ENCODE measurements at regions not wholly inside any gene's neighbourhood (a gene's known extent, or its start where the extent isn't known, plus 50 kb on each side); places are given as distances from the start of the nearest gene placed in this dataset.
"Not testable (repeated sequence)": the region's sequence is repeated elsewhere in the genome, so short reads cannot be mapped to it uniquely, and the experiment has no call there.

DNA sequence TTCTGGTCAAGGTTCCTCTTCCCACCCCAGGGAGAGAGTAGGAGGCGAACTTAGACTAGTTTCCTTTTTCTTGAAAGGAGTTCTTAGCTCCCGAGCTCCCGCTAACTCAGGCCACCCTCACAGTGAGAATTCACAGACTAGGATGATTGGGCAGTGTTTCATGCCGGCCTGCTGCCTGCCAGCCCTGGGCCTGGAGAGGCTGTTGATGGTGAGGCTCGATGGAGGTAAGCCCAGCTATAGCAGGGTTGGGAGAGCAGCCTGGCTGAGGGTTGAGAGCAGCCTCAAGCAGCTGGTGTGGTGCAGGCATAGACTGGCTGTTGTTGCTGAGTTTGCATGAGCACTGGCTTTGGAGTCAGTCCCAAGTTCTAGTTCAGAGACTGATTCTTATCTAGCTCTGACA lies 274.4 kb downstream of the MATN1 start:
- H3K4me1 ChIP-seq (ENCODE audit: control insufficient read depth in 1 of 2, insufficient read depth in 2 of 2, low read length in 2 of 2) = no peaks in the 10 kb centered on the region
- ATAC-seq (ENCODE audit: low FRiP score) = no peak

DNA sequence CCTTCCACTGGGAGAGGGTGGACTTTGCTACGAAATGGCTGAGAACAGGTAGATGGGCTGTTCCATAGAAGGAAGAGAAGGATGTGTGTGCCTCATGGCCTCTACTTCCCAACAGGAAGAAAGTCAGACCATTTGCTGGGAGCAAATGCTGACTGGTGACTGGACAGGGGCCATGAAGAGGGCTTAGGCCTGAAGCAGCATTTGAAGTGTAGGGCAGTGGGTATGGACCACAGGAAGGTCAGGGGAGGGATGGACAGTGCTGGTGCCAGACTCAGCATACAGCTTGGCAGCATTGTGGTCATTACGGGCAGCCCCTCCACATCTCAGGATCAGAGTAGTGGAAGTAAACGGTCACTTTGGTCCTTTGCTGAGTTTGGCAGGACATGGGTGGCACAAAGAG lies 275.7 kb downstream of the MATN1 start:
- Histone ChIP-seq H3K4me1 (ENCODE audit: control insufficient read depth in 1 of 2, insufficient read depth in 2 of 2, low read length in 2 of 2) (no peaks in the 10 kb centered on the region), H3K27me3 (ENCODE audit: control insufficient read depth in 1 of 2, insufficient read depth in 2 of 2, low read length in 1 of 2) (no peaks in the 10 kb centered on the region), H3K4me3 (ENCODE audit: low read length in 2 of 2) (no peak overlapping the region), H3K9me3 (ENCODE audit: control insufficient read depth, low read length) (no peaks in the 10 kb centered on the region), H3K36me3 (ENCODE audit: control insufficient read depth in 1 of 2, insufficient read depth in 2 of 2, low read length in 1 of 2) (no peaks in the 10 kb centered on the region), H3K27ac (ENCODE audit: low read depth in 1 of 2, low read length in 2 of 2) (no peak overlapping the region)
- ATAC-seq (ENCODE audit: low FRiP score) = no peak
- 75 to 76% methylated on average over 3 of the region's 3 CpGs for WGBS, 2 donors
- intact Hi-C loops (cut with DNase I) = no loop called here
- no peak for DNase-seq

More for the DNA sequence above, 274.4 kb downstream of the MATN1 start:
- Histone ChIP-seq H3K4me3 (ENCODE audit: low read length in 2 of 2) (no peak overlapping the region), H3K27me3 (ENCODE audit: control insufficient read depth in 1 of 2, insufficient read depth in 2 of 2, low read length in 1 of 2) (no peaks in the 10 kb centered on the region), H3K36me3 (ENCODE audit: control insufficient read depth in 1 of 2, insufficient read depth in 2 of 2, low read length in 1 of 2) (no peaks in the 10 kb centered on the region), H3K9me3 (ENCODE audit: control insufficient read depth, low read length) (peaks cover 2% of the 10 kb centered on the region), H3K27ac (ENCODE audit: low read depth in 1 of 2, low read length in 2 of 2) (no peak overlapping the region)
- intact Hi-C loops (cut with DNase I) = no loop called here
- peak in 1 of 2 donors; percentile 40 for DNase-seq
- 32 to 45% methylated on average over 5 of the region's 5 CpGs for WGBS, 2 donors

DNA sequence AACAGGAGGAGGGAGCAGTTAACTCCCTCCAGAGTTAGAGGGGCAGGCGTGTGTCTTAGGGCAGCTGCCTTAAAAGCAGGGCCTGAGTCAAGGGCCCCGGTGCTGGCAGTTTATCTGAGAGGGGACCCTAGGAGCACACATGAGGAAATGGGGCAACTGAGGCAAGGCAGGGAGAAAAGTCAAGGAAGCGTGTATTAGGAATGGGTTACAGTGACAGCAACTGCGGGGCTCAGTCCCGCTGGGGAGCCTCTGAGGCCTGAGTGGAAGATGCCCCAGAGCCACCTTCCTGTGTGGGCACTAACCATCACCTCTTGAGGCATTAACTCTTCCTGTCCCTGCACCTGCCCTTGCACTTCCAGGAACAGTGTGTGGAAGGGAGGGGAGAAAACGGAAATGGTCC lies 276.3 kb downstream of the MATN1 start:
- no peaks in the 10 kb centered on the region for H3K4me1 ChIP-seq (ENCODE audit: control insufficient read depth in 1 of 2, insufficient read depth in 2 of 2, low read length in 2 of 2)
- DNase-seq (peak in 1 of 2 donors; percentile 21), ATAC-seq (ENCODE audit: low FRiP score) (no peak)
- intact Hi-C loops (cut with DNase I) = no loop called here
- H3K4me3 ChIP-seq (ENCODE audit: low read length in 2 of 2) = no peak overlapping the region
- no peaks in the 10 kb centered on the region for H3K27me3 ChIP-seq (ENCODE audit: control insufficient read depth in 1 of 2, insufficient read depth in 2 of 2, low read length in 1 of 2)
- no peaks in the 10 kb centered on the region for H3K36me3 ChIP-seq (ENCODE audit: control insufficient read depth in 1 of 2, insufficient read depth in 2 of 2, low read length in 1 of 2)
- H3K27ac ChIP-seq (ENCODE audit: low read depth in 1 of 2, low read length in 2 of 2) = no peak overlapping the region
- H3K9me3 ChIP-seq (ENCODE audit: control insufficient read depth, low read length) = no peaks in the 10 kb centered on the region
- WGBS, 2 donors = 42 to 53% methylated on average over 6 of the region's 6 CpGs

DNA sequence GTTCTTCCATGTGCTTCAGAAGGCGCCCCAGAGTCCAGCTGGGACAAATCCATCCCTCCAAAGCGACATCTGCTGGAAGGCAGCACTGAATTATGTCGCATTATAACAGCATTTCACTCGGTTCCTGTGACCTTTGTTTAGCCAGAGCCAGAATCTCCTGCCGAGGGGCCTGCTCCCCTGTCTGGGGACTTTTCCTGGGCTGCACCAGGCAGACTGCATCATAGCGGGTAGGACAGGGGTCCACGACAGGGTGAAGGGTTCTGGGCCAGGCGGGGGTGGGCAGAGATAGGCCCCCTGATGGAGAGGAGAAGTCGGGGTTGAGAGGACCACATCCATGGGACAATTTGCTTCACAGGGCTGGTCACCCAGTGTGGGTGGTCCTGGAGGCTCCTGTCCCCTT lies 276.9 kb downstream of the MATN1 start:
- no peaks in the 10 kb centered on the region for H3K36me3 ChIP-seq (ENCODE audit: control insufficient read depth in 1 of 2, insufficient read depth in 2 of 2, low read length in 1 of 2)
- H3K4me1 ChIP-seq (ENCODE audit: control insufficient read depth in 1 of 2, insufficient read depth in 2 of 2, low read length in 2 of 2) = no peaks in the 10 kb centered on the region
- 28 to 33% methylated on average over 9 of the region's 9 CpGs for WGBS, 2 donors
- ATAC-seq (ENCODE audit: low FRiP score) (no peak), DNase-seq (no peak)
- intact Hi-C loops (cut with DNase I) = no loop called here
- no peaks in the 10 kb centered on the region for H3K27me3 ChIP-seq (ENCODE audit: control insufficient read depth in 1 of 2, insufficient read depth in 2 of 2, low read length in 1 of 2)
- no peak overlapping the region for H3K4me3 ChIP-seq (ENCODE audit: low read length in 2 of 2)
- H3K27ac ChIP-seq (ENCODE audit: low read depth in 1 of 2, low read length in 2 of 2) = no peak overlapping the region
- no peaks in the 10 kb centered on the region for H3K9me3 ChIP-seq (ENCODE audit: control insufficient read depth, low read length)

DNA sequence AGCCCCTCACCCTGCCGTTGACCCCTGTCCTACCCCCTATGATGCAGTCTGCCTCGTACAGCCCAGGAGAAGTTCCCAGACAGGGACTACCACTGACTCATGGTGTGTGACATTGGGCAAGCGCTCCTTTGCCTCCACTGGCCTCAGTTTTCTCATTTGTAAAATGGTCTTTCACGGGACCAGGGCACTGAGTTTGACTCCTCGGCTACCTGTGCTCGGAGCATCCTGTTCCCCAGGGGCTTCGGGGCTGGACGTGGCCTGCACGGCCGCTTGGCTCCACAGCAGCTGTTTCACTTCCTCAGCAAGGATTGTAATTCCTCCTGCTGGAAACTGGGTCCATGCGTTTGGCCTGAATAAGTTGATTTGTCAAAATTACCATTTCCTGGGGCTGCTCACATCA lies 277.3 kb downstream of the MATN1 start:
- Histone ChIP-seq H3K4me3 (ENCODE audit: low read length in 2 of 2) (no peak overlapping the region), H3K9me3 (ENCODE audit: control insufficient read depth, low read length) (no peaks in the 10 kb centered on the region), H3K4me1 (ENCODE audit: control insufficient read depth in 1 of 2, insufficient read depth in 2 of 2, low read length in 2 of 2) (no peaks in the 10 kb centered on the region), H3K27me3 (ENCODE audit: control insufficient read depth in 1 of 2, insufficient read depth in 2 of 2, low read length in 1 of 2) (no peaks in the 10 kb centered on the region), H3K27ac (ENCODE audit: low read depth in 1 of 2, low read length in 2 of 2) (no peak overlapping the region), H3K36me3 (ENCODE audit: control insufficient read depth in 1 of 2, insufficient read depth in 2 of 2, low read length in 1 of 2) (no peaks in the 10 kb centered on the region)
- WGBS, 2 donors = 45 to 51% methylated on average over 11 of the region's 11 CpGs
- ATAC-seq (ENCODE audit: low FRiP score) (no peak), DNase-seq (peak in 1 of 2 donors; percentile 28)
- intact Hi-C loops (cut with DNase I) = no loop called here

DNA sequence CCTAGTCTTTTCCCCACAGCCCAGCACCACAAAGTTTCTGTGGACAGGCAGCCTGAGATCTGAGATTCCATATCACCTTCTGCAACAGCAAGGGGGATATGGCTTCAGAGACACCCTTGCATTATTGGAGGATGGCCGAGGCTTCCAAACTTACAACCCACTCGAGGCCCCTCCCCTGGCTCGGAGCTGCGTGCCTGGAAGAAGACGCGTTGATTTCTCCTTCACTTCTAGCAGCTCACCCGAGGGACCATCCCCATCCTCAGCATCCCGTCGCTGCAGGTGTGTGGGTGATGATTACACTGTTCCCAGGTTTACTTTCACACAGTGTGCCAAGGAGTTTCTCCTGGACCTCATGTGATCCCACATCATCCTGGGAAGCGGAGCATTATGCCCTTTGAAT lies 277.9 kb downstream of the MATN1 start:
- ATAC-seq (ENCODE audit: low FRiP score) = no peak
- Histone ChIP-seq H3K27me3 (ENCODE audit: control insufficient read depth in 1 of 2, insufficient read depth in 2 of 2, low read length in 1 of 2) (no peaks in the 10 kb centered on the region), H3K9me3 (ENCODE audit: control insufficient read depth, low read length) (no peaks in the 10 kb centered on the region), H3K4me1 (ENCODE audit: control insufficient read depth in 1 of 2, insufficient read depth in 2 of 2, low read length in 2 of 2) (no peaks in the 10 kb centered on the region), H3K36me3 (ENCODE audit: control insufficient read depth in 1 of 2, insufficient read depth in 2 of 2, low read length in 1 of 2) (no peaks in the 10 kb centered on the region), H3K4me3 (ENCODE audit: low read length in 2 of 2) (no peak overlapping the region), H3K27ac (ENCODE audit: low read depth in 1 of 2, low read length in 2 of 2) (no peak overlapping the region)
- 68 to 70% methylated on average over 10 of the region's 10 CpGs for WGBS, 2 donors
- DNase-seq = no peak
- intact Hi-C loops (cut with DNase I) = no loop called here

DNA sequence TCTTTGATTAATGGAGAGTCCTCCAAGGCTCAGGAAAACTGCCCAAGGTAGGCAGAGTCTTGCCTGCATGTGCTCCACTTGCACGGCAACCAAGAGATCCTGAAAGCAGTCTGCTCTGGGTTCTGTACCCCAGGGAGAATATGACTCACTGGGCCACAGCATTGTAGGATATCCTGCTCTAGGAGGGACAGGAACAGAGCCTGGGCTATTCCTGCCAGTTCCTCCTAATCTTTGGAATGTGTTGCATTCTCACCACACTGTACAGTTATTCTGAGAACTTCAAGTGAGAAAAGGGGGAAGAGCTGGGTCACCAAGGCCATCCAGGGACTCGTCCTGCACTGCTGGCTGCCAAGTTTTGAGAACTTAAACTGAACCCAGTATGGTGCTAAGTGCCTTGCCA lies 278.5 kb downstream of the MATN1 start:
- DNase-seq = no peak
- no peaks in the 10 kb centered on the region for H3K36me3 ChIP-seq (ENCODE audit: control insufficient read depth in 1 of 2, insufficient read depth in 2 of 2, low read length in 1 of 2)
- no peak for ATAC-seq (ENCODE audit: low FRiP score)
- H3K27ac ChIP-seq (ENCODE audit: low read depth in 1 of 2, low read length in 2 of 2) = no peak overlapping the region
- WGBS, 2 donors = 41 to 43% methylated on average over 2 of the region's 2 CpGs
- H3K9me3 ChIP-seq (ENCODE audit: control insufficient read depth, low read length) = no peaks in the 10 kb centered on the region
- intact Hi-C loops (cut with DNase I) = no loop called here
- H3K27me3 ChIP-seq (ENCODE audit: control insufficient read depth in 1 of 2, insufficient read depth in 2 of 2, low read length in 1 of 2) = no peaks in the 10 kb centered on the region
- H3K4me3 ChIP-seq (ENCODE audit: low read length in 2 of 2) = no peak overlapping the region
- H3K4me1 ChIP-seq (ENCODE audit: control insufficient read depth in 1 of 2, insufficient read depth in 2 of 2, low read length in 2 of 2) = no peaks in the 10 kb centered on the region

DNA sequence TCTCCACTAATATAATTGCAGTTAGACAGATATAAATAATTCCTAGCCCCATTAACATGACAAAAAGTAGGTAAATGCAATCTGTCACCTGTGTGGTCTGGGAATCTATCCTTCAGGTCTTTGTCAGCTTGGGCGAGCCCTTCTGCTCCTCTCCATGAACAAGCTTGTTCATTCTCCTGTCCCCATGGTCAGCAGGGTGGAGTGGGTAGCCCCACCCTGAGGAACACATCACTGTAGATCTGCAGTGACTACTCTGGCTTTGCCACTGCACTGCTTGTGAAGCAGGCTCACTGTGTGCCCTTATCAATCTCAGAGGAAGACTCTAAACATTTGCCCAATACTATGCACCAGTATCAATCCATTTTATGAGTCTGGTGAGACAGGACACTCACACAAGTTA lies 279.0 kb downstream of the MATN1 start:
- intact Hi-C loops (cut with DNase I) = no loop called here
- Histone ChIP-seq H3K36me3 (ENCODE audit: control insufficient read depth in 1 of 2, insufficient read depth in 2 of 2, low read length in 1 of 2) (no peaks in the 10 kb centered on the region), H3K9me3 (ENCODE audit: control insufficient read depth, low read length) (no peaks in the 10 kb centered on the region), H3K4me3 (ENCODE audit: low read length in 2 of 2) (no peak overlapping the region), H3K27ac (ENCODE audit: low read depth in 1 of 2, low read length in 2 of 2) (no peak overlapping the region), H3K27me3 (ENCODE audit: control insufficient read depth in 1 of 2, insufficient read depth in 2 of 2, low read length in 1 of 2) (no peaks in the 10 kb centered on the region), H3K4me1 (ENCODE audit: control insufficient read depth in 1 of 2, insufficient read depth in 2 of 2, low read length in 2 of 2) (no peaks in the 10 kb centered on the region)
- no peak for ATAC-seq (ENCODE audit: low FRiP score)
- no peak for DNase-seq
- 58 to 88% methylated on average over 1 of the region's 1 CpG for WGBS, 2 donors

DNA sequence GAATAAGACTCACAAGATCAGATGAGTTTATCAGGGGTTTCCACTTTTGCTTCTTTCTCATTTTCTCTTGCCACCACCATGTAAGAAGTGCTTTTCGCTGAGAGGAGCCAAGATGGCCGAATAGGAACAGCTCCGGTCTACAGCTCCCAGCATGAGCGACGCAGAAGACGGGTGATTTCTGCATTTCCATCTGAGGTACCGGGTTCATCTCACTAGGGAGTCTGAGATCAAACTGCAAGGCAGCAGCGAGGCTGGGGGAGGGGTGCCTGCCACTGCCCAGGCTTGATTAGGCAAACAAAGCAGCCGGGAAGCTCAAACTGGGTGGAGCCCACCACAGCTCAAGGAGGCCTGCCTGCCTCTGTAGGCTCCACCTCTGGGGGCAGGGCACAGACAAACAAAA lies 285.1 kb downstream of the MATN1 start:
- H3K27ac ChIP-seq (ENCODE audit: low read depth in 1 of 2, low read length in 2 of 2); H3K9me3 ChIP-seq (ENCODE audit: control insufficient read depth, low read length); H3K27me3 ChIP-seq (ENCODE audit: control insufficient read depth in 1 of 2, insufficient read depth in 2 of 2, low read length in 1 of 2); intact Hi-C loops (cut with DNase I); H3K36me3 ChIP-seq (ENCODE audit: control insufficient read depth in 1 of 2, insufficient read depth in 2 of 2, low read length in 1 of 2); H3K4me1 ChIP-seq (ENCODE audit: control insufficient read depth in 1 of 2, insufficient read depth in 2 of 2, low read length in 2 of 2); H3K4me3 ChIP-seq (ENCODE audit: low read length in 2 of 2); ATAC-seq (ENCODE audit: low FRiP score): not testable (repeated sequence)
- peak; percentile 6 to 9 for DNase-seq
- WGBS, 2 donors = 73 to 75% methylated on average over 9 of the region's 9 CpGs

Measured in aorta (tissue), 5 donors.